HepG2 (cell line): ENCODE measurements at regions not wholly inside any gene's neighbourhood (a gene's known extent, or its start where the extent isn't known, plus 50 kb on each side); places are given as distances from the start of the nearest gene placed in this dataset.

Source experiments
- ATAC-seq: fragments of 200-7000 bp; cut with Tn5 transposase; 3 replicates; pipeline ENCODE4 v1.9.1; 2020; ENCODE audit warnings: mild to moderate bottlenecking, moderate library complexity
- BruUV-seq: library from RNA; stranded (reverse); fragments of 400-500 nt; replicated peaks from 2 replicates; lab custom pipeline; 2021; lab: Mats Ljungman, UMichigan
- CTCF ChIA-PET: fragments of 300-600 bp; formaldehyde crosslinking; extraction: SDS; loops from one replicate; lab custom pipeline; 2021; ENCODE audit warnings: low total read pairs, inconsistent platforms, low intra/inter-chr PET ratio; lab: Yijun Ruan, JAX
- POLR2A ChIA-PET: fragments of 350-600 bp; sonication (Branson Sonifier 250); formaldehyde crosslinking; loops from one replicate; lab custom pipeline; 2020; ENCODE audit warnings: antibody characterized with exemption, inconsistent platforms; lab: Yijun Ruan, JAX
- DNase-seq: peaks from one replicate; pipeline ENCODE4 v3.0.0-alpha.2; 2015; ENCODE audit warnings: low spot score
- FAIRE-seq: peaks from 3 replicates; lab custom pipeline; 2011; peaks lifted over from hg19 to GRCh38; lab: Jason Lieb, UNC
- H2AFZ ChIP-seq: one replicate; pipeline ENCODE4 v1.6.1; 2011; ENCODE audit warnings: low read length, inconsistent platforms
- H3K27ac ChIP-seq: fragments of 300-600 bp; 3 replicates; pipeline ENCODE4 v1.8.0; 2011; ENCODE audit warnings: mixed run types, mild to moderate bottlenecking, mixed read lengths, low read length, inconsistent platforms; ENCODE audit not compliant: insufficient read depth; ENCODE audit errors: extremely low read length
- H3K27me3 ChIP-seq, 2 experiments: fragments of 200-600 bp in 1 of 2; 2 replicates in 1 of 2; 3 replicates in 1 of 2; pipeline versions ENCODE4 v1.6.0 to v1.8.0; 2011; ENCODE audit warnings: low read length in 2 of 2, mild to moderate bottlenecking in 2 of 2, moderate library complexity in 2 of 2, inconsistent platforms in 1 of 2; ENCODE audit not compliant: insufficient read depth in 2 of 2, control insufficient read depth in 1 of 2
- H3K36me3 ChIP-seq, 2 experiments: fragments of 200-600 bp in 1 of 2; replicated peaks in 1 of 2; 2 replicates in 1 of 2; 3 replicates in 1 of 2; pipeline versions ENCODE4 v1.5.1 to v1.8.0; 2011; ENCODE audit warnings: low read length in 2 of 2, inconsistent platforms in 1 of 2; ENCODE audit not compliant: insufficient read depth in 2 of 2, control insufficient read depth in 1 of 2
- H3K4me1 ChIP-seq: 2 replicates; pipeline ENCODE4 v1.5.1; 2012; ENCODE audit warnings: low read length, inconsistent platforms; ENCODE audit not compliant: insufficient read depth
- H3K4me2 ChIP-seq: 2 replicates; pipeline ENCODE4 v1.6.0; 2011; ENCODE audit warnings: low read depth, low read length, inconsistent platforms
- H3K4me3 ChIP-seq, 3 experiments: fragments of 200-600 bp in 1 of 3; sonication (generic), shearing (Covaris generic) in 1 of 3; replicated peaks in 1 of 3; 2 replicates each; pipeline ENCODE4 v1.5.1; 2011 to 2016; ENCODE audit warnings: low read length in 3 of 3, inconsistent platforms in 2 of 3, low read depth in 2 of 3, mild to moderate bottlenecking in 2 of 3, control low read depth in 1 of 3, mixed read lengths in 1 of 3; ENCODE audit not compliant: insufficient read depth in 1 of 3
- H3K79me2 ChIP-seq: one replicate; pipeline ENCODE4 v1.6.1; 2011; ENCODE audit warnings: low read length, inconsistent platforms; ENCODE audit not compliant: insufficient read depth
- H3K9ac ChIP-seq: 2 replicates; pipeline ENCODE4 v1.6.0; 2011; ENCODE audit warnings: mild to moderate bottlenecking, low read depth, low read length, inconsistent platforms; ENCODE audit not compliant: insufficient read depth
- H3K9me3 ChIP-seq: 2 replicates; pipeline ENCODE4 v1.5.1; 2012; ENCODE audit warnings: mild to moderate bottlenecking, low read length
- H4K20me1 ChIP-seq: 2 replicates; pipeline ENCODE4 v1.6.0; 2011; ENCODE audit warnings: inconsistent platforms, mild to moderate bottlenecking, low read length, moderate library complexity; ENCODE audit not compliant: insufficient read depth
- ARNT ChIP-seq: fragments of 450-650 bp; IDR thresholded peaks from 2 replicates; pipeline ENCODE4 v1.6.1; 2017
- DDIT3 ChIP-seq: sonication (generic); formaldehyde crosslinking; IDR thresholded peaks from 2 replicates; pipeline ENCODE4 v1.4.0; 2020; ENCODE audit warnings: mild to moderate bottlenecking, missing genetic modification reagents
- FOXM1 ChIP-seq: sonication (generic); formaldehyde crosslinking; IDR thresholded peaks from 2 replicates; pipeline ENCODE4 v1.5.0; 2020; ENCODE audit warnings: missing genetic modification reagents
- KAT8 ChIP-seq: IDR thresholded peaks from 2 replicates; pipeline ENCODE4 v1.6.1; 2016; ENCODE audit warnings: missing genetic modification reagents, missing compliant biosample characterization
- MAFF ChIP-seq: IDR thresholded peaks from 2 replicates; pipeline ENCODE4 v1.6.1; 2011; ENCODE audit warnings: low read depth, low read length, improper control_type of control experiment
- MAFK ChIP-seq, 2 experiments: IDR thresholded peaks in 1 of 2; conservative IDR thresholded peaks in 1 of 2; 2 replicates each; pipeline ENCODE4 v1.6.1; 2011; ENCODE audit warnings: improper control_type of control experiment in 2 of 2, low read length in 2 of 2
- NR2F1 ChIP-seq, 2 experiments: fragments of 450-650 bp in 1 of 2; formaldehyde crosslinking in 1 of 2; IDR thresholded peaks; 2 replicates each; pipeline versions ENCODE4 v1.5.0 to v1.6.1; 2016 to 2020; ENCODE audit warnings: mild to moderate bottlenecking in 1 of 2, missing compliant biosample characterization in 1 of 2, missing genetic modification reagents in 1 of 2, moderate library complexity in 1 of 2
- PHF8 ChIP-seq: sonication (generic); formaldehyde crosslinking; IDR thresholded peaks from 2 replicates; pipeline ENCODE4 v1.5.0; 2020; ENCODE audit warnings: missing genetic modification reagents
- STAT6 ChIP-seq: sonication (generic); formaldehyde crosslinking; IDR thresholded peaks from 2 replicates; pipeline ENCODE4 v1.4.0; 2020; ENCODE audit warnings: missing genetic modification reagents, mild to moderate bottlenecking, borderline replicate concordance
- TFDP2 ChIP-seq: sonication (generic); formaldehyde crosslinking; IDR thresholded peaks from 2 replicates; pipeline ENCODE4 v1.4.0; 2020; ENCODE audit warnings: missing genetic modification reagents
- WIZ ChIP-seq: sonication (generic); formaldehyde crosslinking; IDR thresholded peaks from 2 replicates; pipeline ENCODE4 v1.5.1; 2020; ENCODE audit warnings: mild to moderate bottlenecking, missing genetic modification reagents
- ZNF275 ChIP-seq: sonication (generic); formaldehyde crosslinking; IDR thresholded peaks from 2 replicates; pipeline ENCODE4 v1.8.0; 2022; ENCODE audit warnings: missing genetic modification reagents, mild to moderate bottlenecking, inconsistent platforms, borderline replicate concordance
- ZNF549 ChIP-seq: sonication (generic); formaldehyde crosslinking; IDR thresholded peaks from 2 replicates; pipeline ENCODE4 v1.5.0; 2020; ENCODE audit warnings: missing genetic modification reagents
- ZSCAN25 ChIP-seq: sonication (generic); formaldehyde crosslinking; IDR thresholded peaks from 2 replicates; pipeline ENCODE4 v1.8.0; 2022; ENCODE audit warnings: mild to moderate bottlenecking, missing genetic modification reagents
- WGBS: methylation state at CpG from one replicate; pipeline ENCODE4 v1.1.6; 2017; ENCODE audit warnings: low lambda C conversion rate; 5-methylcytosine and 5-hydroxymethylcytosine counted together
- in situ Hi-C: cut with HindIII; loops from 2 replicates; pipeline ENCODE4 v1.10.0; 2017; ENCODE audit warnings: low pct_unique_long_range_greater_than_20kb; ENCODE audit not compliant: extremely low pct_ligation_motif_present
- intact Hi-C: fragments of 100-400 bp; cut with micrococcal nuclease; formaldehyde crosslinking; loops from one replicate; pipeline ENCODE4 v1.10.0; 2022; ENCODE audit not compliant: unreplicated experiment

GRCh38 chr11:115007851-115008250 is 329.5 kb downstream of the NXPE2 start:
- H3K4me3 ChIP-seq = no peak overlapping the region
- no peaks in the 10 kb centered on the region for H3K36me3 ChIP-seq
- in situ Hi-C loops = no loop called here
- H3K79me2 ChIP-seq = no peaks in the 10 kb centered on the region
- ChIA-PET POLR2A (no interaction called here), CTCF (no interaction called here)
- no peak overlapping the region for H3K27ac ChIP-seq
- H4K20me1 ChIP-seq = no peaks in the 10 kb centered on the region
- H3K4me2 ChIP-seq = no peak overlapping the region
- BruUV-seq = no TSS peak
- no peak overlapping the region for H3K9ac ChIP-seq
- no peak for TF ChIP-seq ARNT
- TF ChIP-seq FOXM1 (CRISPR knock-in tag) = no peak
- no peak for TF ChIP-seq DDIT3 (CRISPR knock-in tag)
- peak; percentile 62 for TF ChIP-seq MAFF
- no peak for TF ChIP-seq WIZ (CRISPR knock-in tag)
- no peak for TF ChIP-seq ZNF549 (CRISPR knock-in tag)
- TF ChIP-seq KAT8 (CRISPR knock-in tag) = no peak
- no peak for TF ChIP-seq STAT6 (CRISPR knock-in tag)
- TF ChIP-seq MAFK (conservative IDR thresholded peaks at IDR 0.05 in 1 of 2, IDR thresholded peaks at IDR 0.05 in 1 of 2; ENCODE audit: low read length in 2 of 2) = peak; percentile 49 to 83; a peak in 3 of 4 replicates
- TF ChIP-seq NR2F1 (CRISPR knock-in tag; IDR thresholded peaks at IDR 0.05) = no peak
- no peak for TF ChIP-seq ZSCAN25 (CRISPR knock-in tag)
- TF ChIP-seq ZNF275 (CRISPR knock-in tag) = no peak
- TF ChIP-seq TFDP2 = no peak
- no peak for TF ChIP-seq PHF8 (CRISPR knock-in tag)
- FAIRE-seq = no peak
- intact Hi-C loops = no loop called here
- no peaks in the 10 kb centered on the region; a peak in 1 of 5 replicates for H3K27me3 ChIP-seq
- H3K4me1 ChIP-seq = no peaks in the 10 kb centered on the region
- WGBS = 0% methylated on average over 2 of the region's 2 CpGs
- H3K9me3 ChIP-seq = no peaks in the 10 kb centered on the region
- H2AFZ ChIP-seq = no peak overlapping the region
- DNase-seq = no peak
- no peak for ATAC-seq
